Glomerular visceral epithelial cell (primary cell): ENCODE measurements at regions not wholly inside any gene's neighbourhood (a gene's known extent, or its start where the extent isn't known, plus 50 kb on each side); places are given as distances from the start of the nearest gene placed in this dataset.
"Not testable (repeated sequence)": the region's sequence is repeated elsewhere in the genome, so short reads cannot be mapped to it uniquely, and the experiment has no call there.

Source experiments
- DNase-seq: peaks from one replicate; pipeline ENCODE4 v3.0.0-alpha.2; 2016; ENCODE audit errors: extremely low spot score

DNA sequence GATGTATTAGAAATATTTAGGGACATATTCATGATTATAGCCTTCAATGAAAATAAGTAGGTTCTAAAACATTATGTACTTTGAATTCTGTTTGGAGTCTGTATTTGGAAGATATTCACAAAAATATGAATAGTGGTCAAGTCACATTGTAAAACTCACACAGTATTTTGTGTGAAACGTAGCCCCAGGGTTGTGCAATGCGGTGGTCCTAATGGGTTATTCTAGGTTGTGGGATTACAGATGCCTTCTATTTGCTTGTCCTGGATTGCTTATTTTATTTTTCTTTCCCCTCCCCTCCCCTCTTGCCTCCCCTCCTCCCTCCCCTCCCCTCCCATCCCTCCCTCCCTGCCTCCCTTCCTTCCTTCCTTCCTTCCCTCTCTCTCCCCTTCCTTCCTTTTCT lies 93.7 kb upstream of the THUMPD2 start:
- DNase-seq, result no peak

DNA sequence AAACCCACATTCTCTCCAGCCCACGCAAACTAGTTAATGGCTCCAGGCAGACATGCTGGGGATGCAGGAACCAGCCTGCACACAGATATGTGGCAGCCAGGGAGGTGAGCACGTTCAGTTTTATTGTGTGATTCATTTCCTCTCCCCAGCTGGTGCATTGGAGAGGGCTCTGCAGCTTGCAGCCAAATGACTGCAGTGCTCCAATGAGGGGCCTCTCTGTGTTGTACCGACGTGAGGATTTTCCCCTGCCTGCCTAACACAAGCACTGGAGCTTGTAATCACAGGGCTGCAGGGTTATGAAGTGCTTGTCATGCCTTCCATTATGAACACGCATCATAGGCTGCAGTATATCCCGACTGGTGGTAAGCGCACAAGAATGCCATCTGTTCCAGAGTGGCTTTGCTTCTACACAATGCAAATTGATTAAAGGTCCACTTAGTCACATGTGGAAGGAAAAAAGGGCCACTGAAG lies 92.3 kb upstream of the THUMPD2 start:
- peak; percentile 67 for DNase-seq

DNA sequence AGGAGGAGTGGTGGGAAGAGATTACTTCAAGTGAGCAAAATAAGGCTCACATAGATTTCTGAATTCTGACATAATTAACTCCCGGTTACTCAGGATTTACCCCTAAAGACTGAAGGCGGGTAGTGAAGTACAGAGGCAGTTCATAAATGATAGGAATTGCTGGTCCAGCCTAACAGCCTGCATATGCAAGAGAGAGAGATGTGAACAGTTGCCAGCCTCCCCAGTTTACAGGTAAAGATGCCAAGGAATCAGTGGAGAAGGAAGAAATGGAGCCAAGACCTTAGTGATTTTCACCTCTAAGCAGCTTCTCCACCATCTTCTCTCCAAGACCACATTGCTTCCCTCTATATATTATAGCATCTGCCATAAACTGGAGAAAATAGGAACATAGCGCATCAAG lies 91.8 kb upstream of the THUMPD2 start:
- DNase-seq, result no peak

DNA sequence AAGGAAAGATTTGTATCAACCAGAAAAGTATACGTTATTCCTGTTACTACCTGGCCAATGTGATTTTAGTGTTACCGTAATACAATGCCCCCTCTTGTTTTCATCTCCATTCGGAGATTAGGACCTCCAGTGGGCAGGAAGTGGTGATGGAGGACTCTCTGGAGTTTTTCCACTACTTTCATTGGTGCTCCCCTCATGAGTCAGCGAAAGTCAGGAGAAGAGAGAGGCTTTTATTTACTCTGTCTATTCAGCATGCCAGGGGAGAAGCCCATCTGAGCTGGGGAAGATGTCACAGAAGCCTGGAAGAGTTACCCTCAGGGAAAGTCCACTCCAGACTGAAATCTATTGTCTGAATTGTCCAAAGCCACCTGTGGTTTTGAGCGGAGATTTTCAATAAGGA lies 88.2 kb upstream of the THUMPD2 start:
- no peak for DNase-seq

DNA sequence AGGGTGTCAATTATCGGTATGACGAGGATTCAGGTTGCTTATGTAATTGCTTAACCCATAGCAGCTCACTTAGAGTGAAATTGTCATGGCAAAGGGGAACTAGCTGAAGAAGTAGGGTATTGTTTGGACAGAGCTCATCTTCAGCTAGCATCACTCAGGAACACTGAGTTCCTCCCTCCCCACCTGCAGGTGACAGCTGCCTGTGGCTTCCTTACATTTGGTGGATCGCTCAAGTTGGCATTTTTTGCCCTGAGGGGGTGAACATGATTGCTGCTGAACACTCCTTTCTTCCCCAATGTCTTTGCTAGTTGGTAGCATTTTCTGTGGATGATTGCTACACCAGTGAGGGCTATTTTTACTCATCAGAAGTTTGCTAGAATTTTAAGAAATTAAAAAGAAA lies 86.7 kb upstream of the THUMPD2 start:
- no peak for DNase-seq

DNA sequence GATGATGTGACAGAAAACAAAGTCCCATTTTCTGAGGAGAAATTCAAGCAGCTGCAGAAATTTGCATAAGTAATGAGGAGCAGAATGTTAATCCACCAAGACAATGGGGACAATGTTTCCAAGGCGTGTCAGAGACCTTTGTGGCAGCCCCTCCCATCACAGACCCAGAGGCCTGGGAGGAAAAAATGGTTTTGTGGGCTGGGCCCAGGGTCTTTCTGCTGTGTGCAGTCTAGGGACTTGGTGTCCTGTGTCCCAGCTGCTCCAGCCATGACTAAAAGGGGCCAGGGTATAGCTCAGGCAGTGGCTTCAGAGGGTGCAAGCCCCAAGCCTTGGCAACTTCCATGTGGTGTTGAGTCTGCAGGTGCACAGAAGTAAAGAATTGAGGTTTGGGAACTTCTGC lies 84.6 kb upstream of the THUMPD2 start:
- not testable (repeated sequence) for DNase-seq

DNA sequence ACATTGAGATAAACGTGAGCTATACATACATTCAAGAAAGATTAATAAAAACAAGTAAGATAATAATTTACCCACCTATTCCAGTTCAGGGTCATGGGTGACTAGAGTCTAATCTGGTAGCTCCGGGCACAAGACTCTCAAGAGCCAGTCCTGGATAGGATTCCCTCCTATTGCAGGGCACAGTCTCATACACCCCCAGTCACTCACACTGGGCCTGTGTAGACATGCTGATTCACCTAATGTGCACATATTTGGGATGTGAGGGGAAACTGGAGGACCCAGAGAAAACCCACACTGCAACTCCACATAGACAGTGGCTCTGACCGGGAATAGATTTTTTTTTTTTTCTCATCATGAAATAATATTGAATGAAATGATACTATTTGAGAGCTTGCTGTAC lies 81.5 kb upstream of the THUMPD2 start:
- no peak for DNase-seq

DNA sequence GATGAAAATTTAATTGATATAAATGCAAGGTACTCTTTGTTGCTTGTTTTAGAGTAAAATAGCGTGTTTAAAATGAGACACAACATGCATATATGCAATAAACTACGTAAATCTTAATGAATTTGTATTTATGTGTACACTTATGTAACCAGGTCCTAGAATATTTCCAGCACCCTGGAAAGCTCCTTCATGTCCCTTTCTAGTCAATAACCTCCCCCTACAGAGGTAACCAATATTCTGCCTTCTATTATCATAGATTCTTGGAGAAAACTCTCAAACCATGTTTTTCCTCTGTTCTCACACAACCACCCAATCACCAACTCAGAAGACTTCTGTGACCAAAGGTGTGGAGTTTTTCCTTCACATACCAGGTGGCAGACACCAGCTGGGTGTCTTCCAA lies 79.6 kb upstream of the THUMPD2 start:
- DNase-seq, result no peak

DNA sequence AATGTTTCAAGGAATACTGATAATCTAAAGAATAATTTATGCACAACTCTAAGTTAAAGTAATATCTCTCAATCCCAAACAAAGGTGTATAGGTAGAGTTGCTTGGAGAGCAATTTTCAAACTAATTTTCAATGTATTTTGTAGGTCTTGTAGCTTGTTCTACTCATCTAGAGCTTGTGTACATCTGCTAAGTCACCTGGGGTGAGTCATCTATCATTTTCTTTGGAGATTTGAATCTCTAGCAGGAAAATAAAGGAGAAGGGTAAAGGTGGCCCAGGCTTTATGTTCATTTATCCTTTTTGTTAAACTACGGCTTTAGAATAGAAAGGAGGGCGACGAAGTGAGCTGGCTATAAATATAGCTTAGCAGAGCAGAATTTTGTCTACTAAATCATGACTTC lies 76.8 kb upstream of the THUMPD2 start:
- DNase-seq, result no peak

DNA sequence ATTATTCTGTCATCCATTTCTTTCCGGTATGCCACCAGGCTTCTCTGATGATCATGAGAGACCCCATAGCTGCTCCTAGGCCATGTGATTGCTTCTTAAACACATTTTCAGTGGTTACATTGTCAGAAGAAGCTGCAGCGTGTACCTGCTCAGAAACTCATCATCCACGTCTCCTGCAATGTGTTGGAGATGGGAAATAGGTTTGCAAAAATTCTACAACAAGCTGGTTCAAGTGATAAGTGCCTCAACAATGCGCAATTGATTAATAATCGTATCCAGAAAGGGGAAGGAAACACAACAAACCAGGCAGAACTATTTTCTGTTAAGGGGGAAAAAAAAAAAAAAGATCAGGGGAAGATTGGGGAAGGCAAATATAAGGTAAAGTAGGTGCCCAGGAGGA lies 75.7 kb upstream of the THUMPD2 start:
- no peak for DNase-seq

DNA sequence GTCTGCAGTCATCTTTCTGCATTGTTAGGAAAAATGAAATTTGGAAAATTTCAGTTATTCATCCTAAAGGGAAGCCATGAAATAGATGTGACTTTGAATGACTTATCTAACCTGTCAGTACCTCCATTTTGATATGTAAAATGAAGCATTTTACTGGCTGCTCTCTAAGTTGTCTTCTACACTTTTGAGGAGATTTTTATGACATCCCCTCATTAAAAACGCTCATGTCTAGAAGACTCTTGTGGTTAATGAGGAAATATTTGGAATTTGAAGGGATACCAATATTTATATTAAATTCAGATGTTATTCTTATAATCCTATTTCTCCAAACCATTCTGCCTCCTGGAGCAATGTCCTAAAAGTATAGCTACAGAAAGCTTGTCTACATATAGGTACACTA lies 73.8 kb upstream of the THUMPD2 start:
- DNase-seq, result no peak

DNA sequence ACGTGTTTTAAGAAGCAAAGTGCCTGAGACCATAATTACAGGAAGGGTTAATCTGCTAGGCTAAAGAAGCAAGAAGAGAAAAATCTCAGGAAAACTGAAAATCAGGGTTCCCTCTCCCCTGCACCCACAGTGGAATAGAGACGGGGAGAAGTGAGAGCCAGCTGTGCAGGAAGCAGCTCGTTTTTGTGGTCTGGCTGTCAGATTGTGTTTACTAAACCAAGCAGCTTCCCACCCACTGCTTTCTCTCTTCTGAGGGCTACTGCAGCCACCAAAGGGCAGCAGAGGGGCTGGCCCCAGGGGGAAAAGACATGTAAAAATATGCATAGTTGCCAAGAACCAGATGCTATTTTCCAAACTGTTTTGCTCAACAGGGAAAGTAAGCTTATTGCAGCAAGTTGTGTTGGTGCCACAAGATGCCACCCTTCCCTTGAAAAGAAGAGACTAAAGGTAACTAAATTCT lies 72.6 kb upstream of the THUMPD2 start:
- no peak for DNase-seq

DNA sequence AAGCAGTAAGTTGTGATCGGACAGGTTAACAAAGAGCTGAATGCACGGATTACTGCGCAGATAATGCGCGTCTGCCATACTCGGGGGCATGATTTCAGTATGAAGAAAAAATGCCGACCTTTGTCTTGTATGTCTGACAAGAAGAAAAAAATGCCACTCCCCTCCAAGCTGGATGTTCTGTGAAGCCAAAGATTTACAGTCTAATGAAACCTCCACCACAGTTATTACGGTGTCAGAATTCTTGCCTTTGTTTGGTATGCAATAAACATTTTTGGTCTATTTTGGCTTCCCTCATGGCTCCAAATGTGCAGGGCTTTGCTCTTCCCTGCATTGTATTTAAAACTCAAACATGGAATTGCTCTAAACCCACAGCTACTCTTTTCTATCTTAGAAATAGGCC lies 72.2 kb upstream of the THUMPD2 start:
- no peak for DNase-seq

DNA sequence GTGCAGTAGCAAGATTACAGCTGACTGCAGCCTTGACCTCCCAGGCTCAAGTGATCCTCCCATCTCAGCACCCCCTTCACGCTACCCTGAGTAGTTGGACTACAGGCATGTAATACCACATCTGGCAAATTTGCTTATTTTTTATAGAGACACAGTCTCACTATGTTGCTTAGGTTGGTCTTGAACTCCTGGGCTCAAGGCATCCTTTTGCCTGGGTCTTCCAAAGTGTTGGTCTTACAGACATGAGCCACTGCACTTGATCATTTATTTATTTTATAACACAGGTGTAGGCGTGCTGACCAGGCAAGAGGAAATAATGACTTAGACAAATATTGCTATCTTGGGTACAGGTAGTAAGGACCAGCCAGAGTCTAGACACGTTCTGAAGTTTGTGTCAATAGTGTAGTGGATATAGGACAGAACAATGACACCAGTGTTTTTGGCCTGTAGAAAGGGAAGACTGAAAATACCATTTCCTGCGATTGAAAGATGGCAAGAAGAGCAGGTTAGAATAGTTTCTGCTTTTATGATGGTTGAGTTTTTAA lies 71.0 kb upstream of the THUMPD2 start:
- DNase-seq, result no peak

DNA sequence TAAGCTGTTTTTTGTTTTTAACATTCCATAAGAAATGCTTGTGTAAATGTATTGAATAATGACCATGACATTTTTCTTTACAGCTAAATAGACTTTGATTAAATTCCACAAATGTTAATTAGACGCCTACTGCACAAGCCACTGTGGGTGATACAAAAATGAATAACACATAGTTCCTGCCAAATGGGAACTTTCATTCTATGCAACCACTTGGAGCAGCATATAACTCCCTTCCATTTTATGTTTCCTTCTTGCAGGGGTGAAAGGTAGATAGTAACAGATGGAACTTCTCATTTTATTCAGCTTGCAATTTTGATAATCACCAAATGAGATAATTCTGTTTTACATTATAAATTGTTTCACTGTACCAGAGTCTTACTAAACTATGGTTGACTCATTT lies 70.0 kb upstream of the THUMPD2 start:
- no peak for DNase-seq

DNA sequence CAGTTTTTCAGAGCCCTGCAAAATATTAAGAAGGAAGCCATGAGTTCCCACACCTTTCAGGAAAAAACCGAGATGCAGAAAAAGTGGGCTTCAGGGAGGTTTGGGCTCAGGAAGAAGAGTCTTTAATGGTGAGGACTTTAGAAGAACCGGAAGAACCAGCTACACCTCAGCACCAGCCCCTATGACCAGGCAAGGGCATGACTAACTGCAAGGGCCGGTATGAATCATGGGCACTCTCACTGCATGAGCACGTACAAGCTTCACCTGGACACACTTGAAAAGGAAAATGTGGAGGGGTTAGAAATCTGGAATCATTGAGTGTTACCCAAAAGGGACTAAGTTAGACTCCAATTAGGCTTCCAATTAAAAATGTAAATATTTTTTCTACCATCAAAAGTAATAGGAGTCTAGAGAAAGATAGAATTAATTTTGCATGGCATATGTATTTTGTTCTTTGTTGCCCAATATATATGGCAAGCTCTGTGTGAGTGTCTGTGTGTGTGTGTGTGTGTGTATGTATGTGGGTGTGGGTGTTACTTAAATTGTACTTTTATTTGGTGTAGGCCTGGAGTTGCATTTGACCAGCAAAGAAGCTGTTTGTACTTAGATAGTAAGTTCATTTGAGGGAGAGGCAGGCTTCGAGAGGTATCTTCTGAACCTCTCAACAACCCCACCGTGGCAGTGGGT lies 66.5 kb upstream of the THUMPD2 start:
- peak; percentile 59 for DNase-seq

DNA sequence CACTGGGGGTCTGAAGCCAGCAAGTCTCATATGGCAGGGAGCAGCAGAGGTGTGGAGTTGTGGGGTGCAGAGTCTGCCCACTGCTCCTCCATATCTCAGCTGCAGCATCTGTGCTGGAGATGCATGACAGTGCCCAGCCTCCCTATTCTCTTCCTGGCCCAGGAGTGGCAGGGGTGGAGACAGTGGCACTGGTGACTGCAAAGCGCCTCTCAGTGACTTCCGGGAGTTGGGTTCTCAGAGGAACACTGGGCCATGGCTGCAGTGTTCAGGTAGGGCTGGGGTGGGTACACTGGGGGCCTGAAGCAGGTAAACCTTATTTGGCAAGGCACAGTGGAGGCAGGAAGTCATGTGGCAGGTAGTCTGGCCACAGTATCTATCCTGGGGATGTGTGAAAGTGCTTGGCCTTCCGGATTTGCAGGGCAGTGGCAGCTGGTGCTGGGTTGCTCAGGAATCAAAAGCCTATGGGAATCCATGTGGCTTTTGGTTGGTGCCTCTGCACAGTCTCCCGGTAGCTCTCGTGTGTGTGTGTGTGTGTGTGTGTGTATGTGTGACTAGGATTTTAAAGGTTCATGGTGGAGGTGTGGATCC lies 60.3 kb upstream of the THUMPD2 start:
- DNase-seq, result no peak

DNA sequence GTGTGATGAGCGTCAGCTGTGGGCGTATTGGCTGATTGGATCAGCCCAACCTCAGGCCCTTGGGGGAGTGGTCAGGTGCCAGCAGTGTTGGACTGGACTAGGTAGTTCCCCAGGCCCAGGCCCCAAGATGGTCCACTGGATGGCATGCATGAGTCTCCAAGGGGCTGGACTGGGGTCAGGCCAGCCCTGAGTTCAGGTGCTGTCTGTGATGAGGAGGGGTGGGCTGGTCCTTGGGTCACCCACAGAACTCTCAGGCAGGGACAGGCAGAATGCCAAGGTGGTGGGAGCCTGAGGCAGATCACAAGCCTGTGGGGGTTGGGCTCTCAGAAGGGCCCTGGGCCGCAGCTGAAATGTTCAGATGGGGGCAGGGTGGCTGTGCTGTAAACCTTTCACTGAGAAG lies 59.5 kb upstream of the THUMPD2 start:
- no peak for DNase-seq

DNA sequence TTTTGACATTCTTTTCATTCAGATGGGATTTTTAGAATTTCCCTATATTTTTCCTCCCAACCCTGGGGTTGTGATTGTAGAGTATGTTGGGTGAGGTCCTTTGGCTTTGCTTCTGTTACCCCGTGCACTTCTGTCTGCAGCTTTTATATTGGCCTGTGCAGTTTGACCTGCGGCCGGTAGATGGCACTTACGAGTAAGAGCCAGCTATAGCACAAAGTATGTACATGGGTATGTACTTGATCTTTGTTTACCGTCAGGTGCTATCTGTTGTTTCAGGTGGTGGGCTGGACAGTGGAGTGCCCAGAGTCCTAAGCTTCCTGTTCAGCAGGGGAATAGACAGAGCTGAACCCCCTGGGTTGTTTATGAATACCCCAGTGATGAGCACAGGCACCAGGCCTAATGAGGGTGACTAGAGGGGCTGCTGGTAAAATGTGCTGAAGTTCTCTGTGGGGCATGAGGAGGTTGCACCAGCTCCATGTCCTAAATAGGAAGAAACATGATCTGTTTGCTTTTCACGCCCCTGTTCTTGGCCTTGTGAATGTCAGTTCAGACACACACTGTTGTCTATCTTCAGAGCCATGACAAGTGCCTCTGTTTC lies 58.9 kb upstream of the THUMPD2 start:
- peak; percentile 48 for DNase-seq

DNA sequence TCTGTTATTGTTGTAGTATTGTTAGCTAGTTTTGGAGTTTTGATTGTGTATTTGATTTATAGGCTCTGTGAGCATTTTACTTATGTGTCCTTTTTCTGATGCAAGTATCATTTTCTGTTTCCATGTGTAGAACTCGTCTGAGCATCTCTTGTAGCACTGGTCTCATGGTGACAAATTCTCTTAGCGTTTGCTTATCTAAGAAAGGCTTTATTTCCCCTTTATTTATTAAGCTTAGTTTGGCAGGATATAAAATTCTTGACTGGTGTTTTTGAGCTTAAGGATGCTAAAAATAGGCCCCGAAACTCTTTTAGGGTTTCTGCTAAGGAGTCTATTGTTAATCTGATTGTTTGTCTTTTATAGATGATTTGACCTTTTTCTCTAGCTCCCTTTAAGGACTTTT lies 57.6 kb upstream of the THUMPD2 start:
- DNase-seq, result no peak

DNA sequence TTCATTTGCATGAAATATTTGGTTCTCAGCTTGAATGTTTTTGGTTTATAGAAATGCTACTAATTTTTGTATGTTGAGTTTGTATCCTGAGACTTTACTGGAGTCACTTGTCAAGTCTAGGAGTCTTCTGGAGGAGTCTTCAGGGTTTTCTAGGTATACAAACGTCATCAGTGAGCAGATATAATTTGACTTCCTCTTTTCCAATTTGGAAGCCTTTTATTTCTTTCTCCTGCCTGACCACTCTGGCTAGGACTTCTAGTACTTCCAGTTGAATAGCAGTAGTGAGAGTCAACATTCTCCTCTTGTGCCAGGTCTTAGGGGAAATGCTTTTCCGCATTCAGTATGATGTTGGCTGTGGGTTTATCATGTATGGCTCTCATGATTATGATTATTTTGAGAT lies 55.4 kb upstream of the THUMPD2 start:
- no peak for DNase-seq

DNA sequence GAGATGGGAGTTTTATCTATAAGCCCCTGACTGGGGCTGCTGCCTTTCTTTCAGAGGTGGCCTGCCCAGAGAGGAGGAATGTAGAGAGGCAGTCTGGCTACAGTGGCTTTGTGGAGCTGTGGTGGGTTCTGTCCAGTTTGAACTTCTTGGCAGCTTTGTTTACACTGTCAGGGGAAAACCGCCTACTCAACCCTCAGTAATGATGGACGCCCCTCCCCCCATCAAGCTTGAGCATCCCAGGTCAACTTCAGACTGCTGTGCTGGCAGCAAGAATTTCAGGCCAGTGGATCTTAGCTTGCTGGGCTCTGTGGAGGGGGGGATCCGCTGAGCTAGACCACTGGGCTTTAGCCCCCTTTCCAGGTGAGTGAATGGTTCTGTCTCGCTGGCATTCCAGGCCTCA lies 51.6 kb upstream of the THUMPD2 start:
- DNase-seq, result not testable (repeated sequence)
